ENCODE measurements at regions not wholly inside any gene's neighbourhood (a gene's known extent, or its start where the extent isn't known, plus 50 kb on each side); places are given as distances from the start of the nearest gene placed in this dataset.

DNA sequence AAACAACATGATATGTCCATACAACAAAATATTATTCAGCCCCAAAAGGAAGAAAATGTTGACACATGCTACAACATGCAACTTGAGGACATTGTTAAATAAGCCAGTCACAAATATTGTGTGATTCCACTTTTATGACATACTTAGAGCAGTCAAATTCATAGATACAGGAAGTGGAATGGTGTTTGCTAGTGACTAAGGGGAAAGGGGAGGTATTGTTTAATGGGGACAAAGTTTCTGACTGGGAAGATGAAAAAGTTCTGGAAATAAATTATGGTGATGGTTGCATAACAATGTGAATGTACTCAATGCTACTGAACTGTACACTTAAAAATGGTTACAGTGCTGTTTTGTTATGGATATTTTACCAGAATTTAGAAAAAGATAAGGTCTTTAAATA is 77.7 kb downstream of the RHOU start:
- no peak for ATAC-seq
- ChIA-PET CTCF (ENCODE audit: low intra/inter-chr PET ratio, low total read pairs) (no interaction called here), POLR2A (no interaction called here)
- no peak for FAIRE-seq
- Histone ChIP-seq H3K27me3 (ENCODE audit: control insufficient read depth in 1 of 2, insufficient read depth in 2 of 2, low read length in 2 of 2) (no peaks in the 10 kb centered on the region), H3K9me3 (ENCODE audit: low read length) (no peaks in the 10 kb centered on the region), H3K27ac (ENCODE audit: extremely low read length, insufficient read depth, low read length) (no peak overlapping the region), H3K9ac (ENCODE audit: insufficient read depth, low read depth, low read length) (no peak overlapping the region), H3K36me3 (replicated peaks in 1 of 2; ENCODE audit: control insufficient read depth in 1 of 2, insufficient read depth in 2 of 2, low read length in 2 of 2) (no peaks in the 10 kb centered on the region), H3K79me2 (ENCODE audit: insufficient read depth, low read length) (no peaks in the 10 kb centered on the region), H3K4me3 (replicated peaks in 1 of 3; ENCODE audit: insufficient read depth in 1 of 3, low read depth in 2 of 3, low read length in 3 of 3) (no peak overlapping the region), H2AFZ (ENCODE audit: low read length) (no peak overlapping the region), H4K20me1 (ENCODE audit: insufficient read depth, low read length) (no peaks in the 10 kb centered on the region), H3K4me2 (ENCODE audit: low read depth, low read length) (no peak overlapping the region), H3K4me1 (ENCODE audit: insufficient read depth, low read length) (peaks cover 58% of the 10 kb centered on the region)
- DNase-seq (ENCODE audit: low spot score) = no peak
- in situ Hi-C loops (cut with HindIII; ENCODE audit: extremely low pct_ligation_motif_present, low pct_unique_long_range_greater_than_20kb) (no loop called here), intact Hi-C loops (cut with micrococcal nuclease; ENCODE audit: unreplicated experiment) (no loop called here)
- BruUV-seq (replicated peaks) = no TSS peak
- TF ChIP-seq GATAD1 (CRISPR knock-in tag; IDR thresholded peaks at IDR 0.05) = no peak
- TF ChIP-seq, protein P1, sequence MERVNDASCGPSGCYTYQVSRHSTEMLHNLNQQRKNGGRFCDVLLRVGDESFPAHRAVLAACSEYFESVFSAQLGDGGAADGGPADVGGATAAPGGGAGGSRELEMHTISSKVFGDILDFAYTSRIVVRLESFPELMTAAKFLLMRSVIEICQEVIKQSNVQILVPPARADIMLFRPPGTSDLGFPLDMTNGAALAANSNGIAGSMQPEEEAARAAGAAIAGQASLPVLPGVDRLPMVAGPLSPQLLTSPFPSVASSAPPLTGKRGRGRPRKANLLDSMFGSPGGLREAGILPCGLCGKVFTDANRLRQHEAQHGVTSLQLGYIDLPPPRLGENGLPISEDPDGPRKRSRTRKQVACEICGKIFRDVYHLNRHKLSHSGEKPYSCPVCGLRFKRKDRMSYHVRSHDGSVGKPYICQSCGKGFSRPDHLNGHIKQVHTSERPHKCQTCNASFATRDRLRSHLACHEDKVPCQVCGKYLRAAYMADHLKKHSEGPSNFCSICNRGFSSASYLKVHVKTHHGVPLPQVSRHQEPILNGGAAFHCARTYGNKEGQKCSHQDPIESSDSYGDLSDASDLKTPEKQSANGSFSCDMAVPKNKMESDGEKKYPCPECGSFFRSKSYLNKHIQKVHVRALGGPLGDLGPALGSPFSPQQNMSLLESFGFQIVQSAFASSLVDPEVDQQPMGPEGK (CRISPR knock-in tag; IDR thresholded peaks at IDR 0.05) = no peak
- TF ChIP-seq SP5 (CRISPR knock-in tag; IDR thresholded peaks at IDR 0.05; ENCODE audit: borderline replicate concordance, low read depth) = no peak
- TF ChIP-seq ZSCAN12 (CRISPR knock-in tag; IDR thresholded peaks at IDR 0.05) = no peak
- TF ChIP-seq ZNF83 (CRISPR knock-in tag; IDR thresholded peaks at IDR 0.05; ENCODE audit: borderline replicate concordance) = no peak
- TF ChIP-seq, protein P2, sequence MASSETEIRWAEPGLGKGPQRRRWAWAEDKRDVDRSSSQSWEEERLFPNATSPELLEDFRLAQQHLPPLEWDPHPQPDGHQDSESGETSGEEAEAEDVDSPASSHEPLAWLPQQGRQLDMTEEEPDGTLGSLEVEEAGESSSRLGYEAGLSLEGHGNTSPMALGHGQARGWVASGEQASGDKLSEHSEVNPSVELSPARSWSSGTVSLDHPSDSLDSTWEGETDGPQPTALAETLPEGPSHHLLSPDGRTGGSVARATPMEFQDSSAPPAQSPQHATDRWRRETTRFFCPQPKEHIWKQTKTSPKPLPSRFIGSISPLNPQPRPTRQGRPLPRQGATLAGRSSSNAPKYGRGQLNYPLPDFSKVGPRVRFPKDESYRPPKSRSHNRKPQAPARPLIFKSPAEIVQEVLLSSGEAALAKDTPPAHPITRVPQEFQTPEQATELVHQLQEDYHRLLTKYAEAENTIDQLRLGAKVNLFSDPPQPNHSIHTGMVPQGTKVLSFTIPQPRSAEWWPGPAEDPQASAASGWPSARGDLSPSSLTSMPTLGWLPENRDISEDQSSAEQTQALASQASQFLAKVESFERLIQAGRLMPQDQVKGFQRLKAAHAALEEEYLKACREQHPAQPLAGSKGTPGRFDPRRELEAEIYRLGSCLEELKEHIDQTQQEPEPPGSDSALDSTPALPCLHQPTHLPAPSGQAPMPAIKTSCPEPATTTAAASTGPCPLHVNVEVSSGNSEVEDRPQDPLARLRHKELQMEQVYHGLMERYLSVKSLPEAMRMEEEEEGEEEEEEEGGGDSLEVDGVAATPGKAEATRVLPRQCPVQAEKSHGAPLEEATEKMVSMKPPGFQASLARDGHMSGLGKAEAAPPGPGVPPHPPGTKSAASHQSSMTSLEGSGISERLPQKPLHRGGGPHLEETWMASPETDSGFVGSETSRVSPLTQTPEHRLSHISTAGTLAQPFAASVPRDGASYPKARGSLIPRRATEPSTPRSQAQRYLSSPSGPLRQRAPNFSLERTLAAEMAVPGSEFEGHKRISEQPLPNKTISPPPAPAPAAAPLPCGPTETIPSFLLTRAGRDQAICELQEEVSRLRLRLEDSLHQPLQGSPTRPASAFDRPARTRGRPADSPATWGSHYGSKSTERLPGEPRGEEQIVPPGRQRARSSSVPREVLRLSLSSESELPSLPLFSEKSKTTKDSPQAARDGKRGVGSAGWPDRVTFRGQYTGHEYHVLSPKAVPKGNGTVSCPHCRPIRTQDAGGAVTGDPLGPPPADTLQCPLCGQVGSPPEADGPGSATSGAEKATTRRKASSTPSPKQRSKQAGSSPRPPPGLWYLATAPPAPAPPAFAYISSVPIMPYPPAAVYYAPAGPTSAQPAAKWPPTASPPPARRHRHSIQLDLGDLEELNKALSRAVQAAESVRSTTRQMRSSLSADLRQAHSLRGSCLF (CRISPR knock-in tag; IDR thresholded peaks at IDR 0.05; ENCODE audit: borderline replicate concordance) = no peak
- TF ChIP-seq ZSCAN22 (CRISPR knock-in tag; IDR thresholded peaks at IDR 0.05) = no peak
- no peak for TF ChIP-seq ZNF775 (CRISPR knock-in tag; IDR thresholded peaks at IDR 0.05; ENCODE audit: borderline replicate concordance)
- no peak for TF ChIP-seq SMYD3 (CRISPR knock-in tag; IDR thresholded peaks at IDR 0.05)

Measured in HepG2 (cell line).